Upper lobe of left lung (tissue), 6 donors: ENCODE measurements at regions not wholly inside any gene's neighbourhood (a gene's known extent, or its start where the extent isn't known, plus 50 kb on each side); places are given as distances from the start of the nearest gene placed in this dataset.
"Not testable (repeated sequence)": the region's sequence is repeated elsewhere in the genome, so short reads cannot be mapped to it uniquely, and the experiment has no call there.

Experiments
- ATAC-seq, 2 donors: fragments of 200-7000 bp; cut with Tn5 transposase; one replicate each; pipeline ENCODE4 v1.9.1; 2022; ENCODE audit warnings: mild to moderate bottlenecking in 2 of 2, moderate library complexity in 2 of 2; ENCODE audit not compliant: low FRiP score in 2 of 2
- DNase-seq, 2 donors: peaks; one replicate each; pipeline ENCODE4 v3.0.0-alpha.2; 2019 to 2020
- H3K27ac ChIP-seq, 4 donors: fragments of 200-600 bp; sonication (generic); one replicate each; pipeline ENCODE4 v1.5.1; 2016 to 2019
- H3K27me3 ChIP-seq, 4 donors: fragments of 200-600 bp; sonication (generic); one replicate each; pipeline ENCODE4 v1.5.1; 2017 to 2019
- H3K36me3 ChIP-seq, 4 donors: fragments of 200-600 bp; sonication (generic); one replicate each; pipeline ENCODE4 v1.5.1; 2016 to 2019
- H3K4me1 ChIP-seq, 4 donors: fragments of 200-600 bp; sonication (generic); one replicate each; pipeline ENCODE4 v1.5.1; 2018 to 2019
- H3K4me3 ChIP-seq, 4 donors: fragments of 200-600 bp; sonication (generic); one replicate each; pipeline ENCODE4 v1.5.1; 2017 to 2019; ENCODE audit warnings: mild to moderate bottlenecking in 2 of 4, moderate library complexity in 1 of 4
- H3K9me3 ChIP-seq, 4 donors: fragments of 200-600 bp; sonication (generic); one replicate each; pipeline ENCODE4 v1.5.1; 2018 to 2019
- CTCF ChIP-seq, 6 experiments: fragments of 450-650 bp in 4 of 6; fragments of 200-600 bp in 2 of 6; sonication (generic) in 2 of 6; IDR thresholded peaks; one replicate each; pipeline ENCODE4 v1.5.1; 2016 to 2019; ENCODE audit warnings: antibody characterized with exemption in 6 of 6
- EP300 ChIP-seq, 4 donors: sonication (generic); formaldehyde crosslinking; IDR thresholded peaks; one replicate each; pipeline ENCODE4 v1.5.1; 2017; ENCODE audit warnings: antibody characterized with exemption in 4 of 4, control low read depth in 2 of 4
- POLR2A ChIP-seq, 4 donors: fragments of 450-650 bp; IDR thresholded peaks; one replicate each; pipeline ENCODE4 v1.5.1; 2016 to 2017; ENCODE audit warnings: antibody characterized with exemption in 4 of 4, mild to moderate bottlenecking in 2 of 4
- POLR2AphosphoS5 ChIP-seq, 2 donors: sonication (generic); formaldehyde crosslinking; IDR thresholded peaks; one replicate each; pipeline ENCODE4 v1.5.1; 2017; ENCODE audit warnings: antibody characterized with exemption in 2 of 2
- WGBS, 2 donors: methylation state at CpG; one replicate each; pipeline ENCODE4 v1.1.5; 2017 to 2018; 5-methylcytosine and 5-hydroxymethylcytosine counted together
- donor health status: DM: no; HTN: no; CAD: no; lungs with moderate emphysema.
- donor health status: DM: no; HTN: yes; CAD: no; lungs with severe emphysema.

- H3K36me3 ChIP-seq, result no peaks in the 10 kb centered on the region
- peaks cover 5 to 70% (median 45%) of the 10 kb centered on the region in 4 donors for H3K9me3 ChIP-seq
- 84 to 86% methylated on average over 15 of the region's 15 CpGs for WGBS, 2 donors
- no peak overlapping the region for H3K27ac ChIP-seq
- ATAC-seq, result no peak
- H3K27me3 ChIP-seq, result no peaks in the 10 kb centered on the region
- H3K4me1 ChIP-seq, result no peaks in the 10 kb centered on the region
- TF ChIP-seq CTCF (IDR thresholded peaks at IDR 0.05), result no peak
- TF ChIP-seq POLR2A (IDR thresholded peaks at IDR 0.05), result no peak
- no peak for TF ChIP-seq EP300 (IDR thresholded peaks at IDR 0.05)
- TF ChIP-seq POLR2AphosphoS5 (IDR thresholded peaks at IDR 0.05), result no peak
- no peak overlapping the region for H3K4me3 ChIP-seq
- DNase-seq, result no peak
Measured at GRCh38 chr2:89775885-89776284, 1084.4 kb downstream of the RPIA start.

GRCh38 chr2:89780318-89780717, 1088.8 kb downstream of the RPIA start:
- H3K27ac ChIP-seq, result no peak overlapping the region
- ATAC-seq, result no peak
- no peak for TF ChIP-seq POLR2A (IDR thresholded peaks at IDR 0.05)
- TF ChIP-seq POLR2AphosphoS5 (IDR thresholded peaks at IDR 0.05), result no peak
- TF ChIP-seq CTCF (IDR thresholded peaks at IDR 0.05), result no peak
- TF ChIP-seq EP300 (IDR thresholded peaks at IDR 0.05), result no peak
- WGBS, 2 donors, result 79 to 80% methylated on average over 15 of the region's 15 CpGs
- H3K4me1 ChIP-seq, result no peaks in the 10 kb centered on the region
- no peak overlapping the region for H3K4me3 ChIP-seq
- DNase-seq, result no peak
- no peaks in the 10 kb centered on the region for H3K36me3 ChIP-seq
- H3K9me3 ChIP-seq, result peaks cover 16 to 95% (median 47%) of the 10 kb centered on the region in 4 donors
- no peaks in the 10 kb centered on the region for H3K27me3 ChIP-seq

- no peak for ATAC-seq
- no peak overlapping the region for H3K4me3 ChIP-seq
- H3K36me3 ChIP-seq, result no peaks in the 10 kb centered on the region
- H3K27ac ChIP-seq, result no peak overlapping the region
- no peak for DNase-seq
- no peaks in the 10 kb centered on the region for H3K27me3 ChIP-seq
- no peak for TF ChIP-seq EP300 (IDR thresholded peaks at IDR 0.05)
- TF ChIP-seq CTCF (IDR thresholded peaks at IDR 0.05), result no peak
- TF ChIP-seq POLR2A (IDR thresholded peaks at IDR 0.05), result no peak
- no peak for TF ChIP-seq POLR2AphosphoS5 (IDR thresholded peaks at IDR 0.05)
- WGBS, 2 donors, result 59 to 63% methylated on average over 5 of the region's 5 CpGs
- H3K4me1 ChIP-seq, result no peaks in the 10 kb centered on the region
- H3K9me3 ChIP-seq, result peaks cover 17 to 81% (median 39%) of the 10 kb centered on the region in 4 donors
Measured at GRCh38 chr2:89781962-89782361, 1090.5 kb downstream of the RPIA start.

DNA sequence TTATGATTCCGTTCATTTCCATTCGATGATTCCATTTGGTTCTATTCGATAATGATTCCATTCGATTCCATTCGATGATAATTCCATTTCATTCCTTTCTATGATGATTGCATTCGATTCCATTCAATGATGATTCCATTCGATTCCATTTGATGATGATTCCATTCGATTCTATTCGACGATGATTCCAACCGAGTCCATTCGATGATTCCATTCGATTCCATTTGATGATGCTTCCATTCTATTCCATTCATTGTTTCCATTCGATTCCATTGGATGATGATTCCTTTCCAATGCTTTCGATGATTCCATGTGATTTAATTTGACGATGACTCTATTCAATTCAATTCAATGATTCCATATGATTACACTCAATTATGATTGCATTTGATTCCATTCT, 1093.5 kb downstream of the RPIA start:
- Histone ChIP-seq H3K4me1 (no peaks in the 10 kb centered on the region), H3K36me3 (no peaks in the 10 kb centered on the region), H3K27ac (no peak overlapping the region), H3K27me3 (no peaks in the 10 kb centered on the region), H3K9me3 (peaks cover 19 to 78% (median 35%) of the 10 kb centered on the region in 4 donors), H3K4me3 (no peak overlapping the region)
- TF ChIP-seq CTCF (IDR thresholded peaks at IDR 0.05), result no peak
- no peak for TF ChIP-seq EP300 (IDR thresholded peaks at IDR 0.05)
- TF ChIP-seq POLR2A (IDR thresholded peaks at IDR 0.05), result no peak
- TF ChIP-seq POLR2AphosphoS5 (IDR thresholded peaks at IDR 0.05), result no peak
- WGBS, 2 donors, result 83 to 84% methylated on average over 16 of the region's 16 CpGs
- ATAC-seq (no peak), DNase-seq (no peak)

- not testable (repeated sequence) for H3K36me3 ChIP-seq, H3K27me3 ChIP-seq, ATAC-seq, H3K4me1 ChIP-seq, H3K4me3 ChIP-seq, H3K27ac ChIP-seq, DNase-seq
- peaks cover 19 to 78% (median 37%) of the 10 kb centered on the region in 4 donors for H3K9me3 ChIP-seq
- WGBS, 2 donors, result 80 to 87% methylated on average over 15 of the region's 15 CpGs
Measured at GRCh38 chr2:89785528-89785927, 1094.1 kb downstream of the RPIA start.

DNA sequence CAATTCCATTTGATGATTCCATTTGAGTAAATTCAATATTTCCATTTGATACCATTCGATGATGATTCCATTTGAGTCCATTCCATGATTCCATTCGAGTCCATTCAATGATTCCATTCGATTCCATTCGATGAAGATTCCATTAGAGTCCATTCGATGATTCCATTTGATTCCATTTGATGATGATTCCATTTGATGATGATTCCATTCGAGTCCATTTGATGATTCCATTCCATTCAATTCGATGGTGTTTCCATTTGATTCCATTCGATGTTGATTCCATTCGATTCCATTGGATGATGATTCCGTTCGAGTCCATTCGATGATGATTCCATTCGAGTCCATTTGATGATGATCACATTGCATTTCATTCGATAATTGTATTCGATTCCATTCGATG, 1095.2 kb downstream of the RPIA start:
- not testable (repeated sequence) for ATAC-seq, DNase-seq, H3K4me1 ChIP-seq, H3K4me3 ChIP-seq, H3K27me3 ChIP-seq, H3K27ac ChIP-seq, H3K36me3 ChIP-seq
- peaks cover 19 to 76% (median 37%) of the 10 kb centered on the region in 4 donors for H3K9me3 ChIP-seq
- 76 to 80% methylated on average over 16 of the region's 16 CpGs for WGBS, 2 donors

DNA sequence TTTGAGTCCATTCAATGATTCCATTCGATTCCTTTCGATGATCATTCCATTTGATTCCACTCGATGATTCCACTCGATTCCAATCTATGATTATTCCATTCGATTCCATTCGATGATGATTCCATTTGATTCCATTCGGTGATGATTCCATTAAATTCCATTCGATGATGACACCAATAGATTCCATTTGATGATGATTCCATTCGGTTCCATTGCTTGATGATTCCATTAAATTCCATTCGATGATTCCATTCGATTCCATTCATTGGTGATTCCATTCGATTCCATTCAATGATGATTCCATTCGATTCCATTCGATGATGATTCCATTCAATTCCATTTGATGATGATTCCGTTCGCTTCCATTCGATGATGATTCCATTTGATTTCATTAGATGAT, 1104.1 kb downstream of the RPIA start:
- ATAC-seq, DNase-seq: not testable (repeated sequence)

More for the DNA sequence above, 1104.1 kb downstream of the RPIA start:
- H3K27me3 ChIP-seq, H3K4me3 ChIP-seq, H3K27ac ChIP-seq, H3K36me3 ChIP-seq, H3K4me1 ChIP-seq: not testable (repeated sequence)
- H3K9me3 ChIP-seq, result peaks cover 0 to 81% (median 26%) of the 10 kb centered on the region in 4 donors
- 83 to 87% methylated on average over 17 of the region's 17 CpGs for WGBS, 2 donors
